ENCODE measurements at regions not wholly inside any gene's neighbourhood (a gene's known extent, or its start where the extent isn't known, plus 50 kb on each side); places are given as distances from the start of the nearest gene placed in this dataset.

DNA sequence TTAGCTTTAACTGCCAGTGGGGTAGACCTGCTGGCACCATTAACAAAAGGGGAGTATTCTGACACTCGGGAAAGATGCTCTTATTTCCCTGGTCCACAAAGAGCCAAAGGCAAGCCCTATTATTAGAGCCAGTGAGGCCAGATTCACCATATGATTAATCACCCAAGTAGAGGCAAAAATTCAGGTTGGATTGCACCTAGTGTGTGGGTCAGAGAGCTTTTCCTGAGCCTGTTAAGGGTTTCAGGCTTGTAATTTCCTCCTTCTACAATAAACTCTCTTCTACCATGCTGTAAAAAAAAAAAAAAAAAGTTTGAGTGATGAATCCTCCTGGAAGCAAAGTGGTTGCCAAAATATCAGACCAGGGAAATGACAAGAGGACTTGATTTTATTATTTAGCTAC, 163.5 kb downstream of the MBL2 start:
- WGBS, result 67% methylated on average over 1 of the region's 1 CpG
- H2AK5ac ChIP-seq (ENCODE audit: low read length, severe bottlenecking), result no peak overlapping the region
- DNase-seq, result no peak
- no peak overlapping the region for H2BK120ac ChIP-seq (ENCODE audit: low read depth, low read length)
- H2AFZ ChIP-seq (ENCODE audit: low read depth, low read length), result no peak overlapping the region
- no peak overlapping the region for H2BK12ac ChIP-seq (ENCODE audit: low read length in 2 of 2)
- H3K4me1 ChIP-seq (ENCODE audit: control insufficient read depth, insufficient read depth, low read depth, low read length), result no peaks in the 10 kb centered on the region
- no peak overlapping the region for H4K8ac ChIP-seq (ENCODE audit: low read length)
- H3K9me3 ChIP-seq (ENCODE audit: control insufficient read depth, low read length), result no peaks in the 10 kb centered on the region
- H3K27ac ChIP-seq (ENCODE audit: low read length, poor library complexity, severe bottlenecking), result no peak overlapping the region
- H3K23ac ChIP-seq (ENCODE audit: low read length in 2 of 2), result no peak overlapping the region
- no peaks in the 10 kb centered on the region for H3K27me3 ChIP-seq (ENCODE audit: control insufficient read depth in 1 of 2, insufficient read depth in 1 of 2, low read length in 2 of 2)
- H4K91ac ChIP-seq (ENCODE audit: low read length), result no peak overlapping the region
- H3K4ac ChIP-seq (ENCODE audit: low read depth in 1 of 2, low read length in 2 of 2), result no peak overlapping the region
- no peak overlapping the region for H3K18ac ChIP-seq (ENCODE audit: low read depth in 1 of 2, low read length in 2 of 2)
- no peaks in the 10 kb centered on the region for H3K36me3 ChIP-seq (ENCODE audit: control insufficient read depth in 1 of 2, insufficient read depth in 2 of 2, low read depth in 1 of 2, low read length in 2 of 2)
- H3K79me1 ChIP-seq (replicated peaks; ENCODE audit: low read length, poor library complexity, severe bottlenecking), result no peaks in the 10 kb centered on the region
- no peak overlapping the region for H2BK5ac ChIP-seq (ENCODE audit: low read depth, low read length, poor library complexity, severe bottlenecking)
- no peak overlapping the region for H3K4me2 ChIP-seq (ENCODE audit: low read length, poor library complexity, severe bottlenecking)
- no peak overlapping the region for H3K4me3 ChIP-seq (ENCODE audit: insufficient read depth in 1 of 2, low read depth in 1 of 2, low read length in 2 of 2)
- H2BK15ac ChIP-seq (ENCODE audit: low read depth, poor library complexity, severe bottlenecking), result no peak overlapping the region
- no peak overlapping the region for H3K14ac ChIP-seq (ENCODE audit: low read length in 2 of 2)
- no peak overlapping the region for H3K9ac ChIP-seq (ENCODE audit: low read length)

DNA sequence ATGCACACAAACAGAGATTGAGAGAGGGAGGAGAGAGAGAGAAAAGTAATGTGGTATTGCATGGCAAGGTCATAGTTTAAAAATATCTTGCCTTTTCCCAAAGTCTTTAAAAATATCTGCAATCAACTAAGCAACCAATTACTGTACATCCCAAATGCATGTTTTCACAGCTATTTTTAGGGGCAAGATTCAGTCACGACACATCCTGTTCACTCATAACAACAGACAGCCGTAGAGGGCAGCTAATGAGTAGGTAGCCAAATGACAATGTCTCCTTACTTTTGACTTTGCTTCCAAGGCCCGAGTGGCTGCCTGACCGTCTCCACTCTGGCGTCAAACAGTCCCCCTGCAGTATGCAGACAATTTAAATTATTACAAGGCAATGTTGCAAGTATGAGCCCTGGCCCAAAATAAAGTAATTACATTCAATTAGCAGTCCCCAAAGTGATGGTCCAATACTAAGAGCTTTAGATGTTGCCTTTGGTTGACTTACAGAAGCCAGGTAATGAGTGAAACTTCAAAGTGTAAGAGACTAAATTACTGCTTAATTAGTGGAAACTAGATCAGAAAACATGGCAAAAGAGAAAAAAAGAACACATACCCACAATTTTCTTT, 162.9 kb downstream of the MBL2 start:
- Histone ChIP-seq H3K27me3 (ENCODE audit: control insufficient read depth in 1 of 2, insufficient read depth in 1 of 2, low read length in 2 of 2) (no peaks in the 10 kb centered on the region), H3K36me3 (ENCODE audit: control insufficient read depth in 1 of 2, insufficient read depth in 2 of 2, low read depth in 1 of 2, low read length in 2 of 2) (no peaks in the 10 kb centered on the region), H3K14ac (ENCODE audit: low read length in 2 of 2) (no peak overlapping the region), H3K79me1 (replicated peaks; ENCODE audit: low read length, poor library complexity, severe bottlenecking) (no peaks in the 10 kb centered on the region), H3K9me3 (ENCODE audit: control insufficient read depth, low read length) (no peaks in the 10 kb centered on the region), H3K18ac (ENCODE audit: low read depth in 1 of 2, low read length in 2 of 2) (no peak overlapping the region), H2BK15ac (ENCODE audit: low read depth, poor library complexity, severe bottlenecking) (no peak overlapping the region), H2BK120ac (ENCODE audit: low read depth, low read length) (no peak overlapping the region), H3K27ac (ENCODE audit: low read length, poor library complexity, severe bottlenecking) (no peak overlapping the region), H2AFZ (ENCODE audit: low read depth, low read length) (no peak overlapping the region), H2AK5ac (ENCODE audit: low read length, severe bottlenecking) (no peak overlapping the region), H3K4me1 (ENCODE audit: control insufficient read depth, insufficient read depth, low read depth, low read length) (no peaks in the 10 kb centered on the region), H3K23ac (ENCODE audit: low read length in 2 of 2) (no peak overlapping the region), H4K8ac (ENCODE audit: low read length) (no peak overlapping the region), H2BK12ac (ENCODE audit: low read length in 2 of 2) (no peak overlapping the region), H3K4me3 (ENCODE audit: insufficient read depth in 1 of 2, low read depth in 1 of 2, low read length in 2 of 2) (no peak overlapping the region), H3K4ac (ENCODE audit: low read depth in 1 of 2, low read length in 2 of 2) (no peak overlapping the region), H3K9ac (ENCODE audit: low read length) (no peak overlapping the region), H2BK5ac (ENCODE audit: low read depth, low read length, poor library complexity, severe bottlenecking) (no peak overlapping the region), H3K4me2 (ENCODE audit: low read length, poor library complexity, severe bottlenecking) (no peak overlapping the region), H4K91ac (ENCODE audit: low read length) (no peak overlapping the region)
- no peak for DNase-seq
- 82% methylated on average over 5 of the region's 5 CpGs for WGBS

DNA sequence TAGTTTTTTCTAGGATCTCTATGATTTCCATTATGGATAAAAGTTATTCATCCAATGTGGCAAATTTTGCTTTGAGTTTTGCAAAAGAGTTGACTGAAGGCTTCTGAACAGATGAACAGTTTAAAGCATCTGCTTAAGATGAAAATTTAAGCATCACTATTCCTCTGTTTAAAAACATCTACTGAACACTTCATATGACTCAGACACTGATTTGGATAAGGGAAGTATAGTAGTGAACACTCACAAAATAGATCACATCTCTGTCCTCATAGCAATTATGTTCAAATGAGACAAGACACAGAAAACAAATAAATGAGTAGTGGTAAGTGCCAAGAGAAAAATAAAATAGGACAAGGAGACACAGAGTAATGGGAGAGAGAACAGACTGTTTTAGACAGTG, 157.3 kb downstream of the MBL2 start:
- Histone ChIP-seq H2BK12ac (ENCODE audit: low read length in 2 of 2) (no peak overlapping the region), H4K91ac (ENCODE audit: low read length) (no peak overlapping the region), H3K36me3 (ENCODE audit: control insufficient read depth in 1 of 2, insufficient read depth in 2 of 2, low read depth in 1 of 2, low read length in 2 of 2) (no peaks in the 10 kb centered on the region), H3K4me2 (ENCODE audit: low read length, poor library complexity, severe bottlenecking) (no peak overlapping the region), H3K4me3 (ENCODE audit: insufficient read depth in 1 of 2, low read depth in 1 of 2, low read length in 2 of 2) (no peak overlapping the region), H2BK15ac (ENCODE audit: low read depth, poor library complexity, severe bottlenecking) (no peak overlapping the region), H3K27ac (ENCODE audit: low read length, poor library complexity, severe bottlenecking) (no peak overlapping the region), H2AFZ (ENCODE audit: low read depth, low read length) (no peak overlapping the region), H3K18ac (ENCODE audit: low read depth in 1 of 2, low read length in 2 of 2) (no peak overlapping the region), H3K9me3 (ENCODE audit: control insufficient read depth, low read length) (no peaks in the 10 kb centered on the region), H3K27me3 (ENCODE audit: control insufficient read depth in 1 of 2, insufficient read depth in 1 of 2, low read length in 2 of 2) (no peaks in the 10 kb centered on the region), H2BK120ac (ENCODE audit: low read depth, low read length) (no peak overlapping the region), H3K23ac (ENCODE audit: low read length in 2 of 2) (no peak overlapping the region), H3K14ac (ENCODE audit: low read length in 2 of 2) (no peak overlapping the region), H3K79me1 (replicated peaks; ENCODE audit: low read length, poor library complexity, severe bottlenecking) (no peaks in the 10 kb centered on the region), H3K9ac (ENCODE audit: low read length) (no peak overlapping the region), H3K4me1 (ENCODE audit: control insufficient read depth, insufficient read depth, low read depth, low read length) (no peaks in the 10 kb centered on the region), H4K8ac (ENCODE audit: low read length) (no peak overlapping the region), H2AK5ac (ENCODE audit: low read length, severe bottlenecking) (no peak overlapping the region), H2BK5ac (ENCODE audit: low read depth, low read length, poor library complexity, severe bottlenecking) (no peak overlapping the region), H3K4ac (ENCODE audit: low read depth in 1 of 2, low read length in 2 of 2) (no peak overlapping the region)
- DNase-seq, result no peak

DNA sequence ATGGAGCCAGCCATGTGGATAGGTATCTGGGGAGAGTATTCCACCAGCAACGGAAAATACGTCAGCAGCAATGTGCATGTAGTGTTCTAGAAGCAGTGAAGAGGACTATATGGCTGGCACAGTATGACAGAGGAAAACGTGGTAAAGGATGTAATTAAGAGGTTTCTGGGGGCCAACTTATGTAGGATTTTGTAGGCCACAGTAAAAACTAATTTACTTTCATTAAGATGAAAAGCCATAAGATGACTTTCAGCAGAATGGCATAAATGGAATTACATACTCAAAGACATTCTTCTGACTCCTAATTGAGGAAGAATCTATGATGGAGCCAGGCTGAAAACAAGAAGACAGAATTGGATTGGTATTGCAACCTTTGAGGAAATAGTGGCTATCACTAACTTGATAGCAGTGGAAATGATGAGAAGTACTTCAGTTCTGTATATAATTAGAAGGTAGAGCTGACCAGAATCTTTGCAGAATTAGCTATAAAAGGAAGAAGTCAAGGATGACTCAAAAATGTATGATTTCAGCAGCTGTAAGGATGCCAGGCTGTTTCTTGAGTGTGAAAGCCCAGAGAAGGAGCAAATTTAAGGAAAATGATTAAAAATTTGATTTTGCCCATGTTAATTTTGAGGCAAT, 156.7 kb downstream of the MBL2 start:
- no peak overlapping the region for H2BK120ac ChIP-seq (ENCODE audit: low read depth, low read length)
- no peak overlapping the region for H4K91ac ChIP-seq (ENCODE audit: low read length)
- no peak overlapping the region for H2BK5ac ChIP-seq (ENCODE audit: low read depth, low read length, poor library complexity, severe bottlenecking)
- H3K9ac ChIP-seq (ENCODE audit: low read length), result peak overlapping the region; percentile 37
- H3K4me1 ChIP-seq (ENCODE audit: control insufficient read depth, insufficient read depth, low read depth, low read length), result no peaks in the 10 kb centered on the region
- no peak overlapping the region for H2BK12ac ChIP-seq (ENCODE audit: low read length in 2 of 2)
- no peak overlapping the region for H2AK5ac ChIP-seq (ENCODE audit: low read length, severe bottlenecking)
- no peak overlapping the region for H3K23ac ChIP-seq (ENCODE audit: low read length in 2 of 2)
- H3K79me1 ChIP-seq (replicated peaks; ENCODE audit: low read length, poor library complexity, severe bottlenecking), result no peaks in the 10 kb centered on the region
- no peak for DNase-seq
- no peaks in the 10 kb centered on the region for H3K27me3 ChIP-seq (ENCODE audit: control insufficient read depth in 1 of 2, insufficient read depth in 1 of 2, low read length in 2 of 2)
- H3K18ac ChIP-seq (ENCODE audit: low read depth in 1 of 2, low read length in 2 of 2), result no peak overlapping the region
- no peak overlapping the region for H3K4me3 ChIP-seq (ENCODE audit: insufficient read depth in 1 of 2, low read depth in 1 of 2, low read length in 2 of 2)
- no peak overlapping the region for H2AFZ ChIP-seq (ENCODE audit: low read depth, low read length)
- no peak overlapping the region for H4K8ac ChIP-seq (ENCODE audit: low read length)
- H3K9me3 ChIP-seq (ENCODE audit: control insufficient read depth, low read length), result no peaks in the 10 kb centered on the region
- H3K4me2 ChIP-seq (ENCODE audit: low read length, poor library complexity, severe bottlenecking), result no peak overlapping the region
- no peaks in the 10 kb centered on the region for H3K36me3 ChIP-seq (ENCODE audit: control insufficient read depth in 1 of 2, insufficient read depth in 2 of 2, low read depth in 1 of 2, low read length in 2 of 2)
- no peak overlapping the region for H3K4ac ChIP-seq (ENCODE audit: low read depth in 1 of 2, low read length in 2 of 2)
- no peak overlapping the region for H3K14ac ChIP-seq (ENCODE audit: low read length in 2 of 2)
- no peak overlapping the region for H3K27ac ChIP-seq (ENCODE audit: low read length, poor library complexity, severe bottlenecking)
- no peak overlapping the region for H2BK15ac ChIP-seq (ENCODE audit: low read depth, poor library complexity, severe bottlenecking)
- 77% methylated on average over 3 of the region's 3 CpGs for WGBS

Measured in mesenchymal stem cell (in vitro differentiated cells and primary cell).